ENCODE measurements at regions not wholly inside any gene's neighbourhood (a gene's known extent, or its start where the extent isn't known, plus 50 kb on each side); places are given as distances from the start of the nearest gene placed in this dataset.

- FAIRE-seq (no peak), DNase-seq (ENCODE audit: low read depth in 1 of 2, low spot score in 2 of 2) (no peak)
- Histone ChIP-seq H2AK5ac (ENCODE audit: low read depth, low read length) (no peak overlapping the region), H4K8ac (ENCODE audit: extremely low read depth, insufficient read depth, low read length) (no peak overlapping the region), H2BK20ac (ENCODE audit: low read length) (no peak overlapping the region), H3K27me3 (replicated peaks in 1 of 4; ENCODE audit: control insufficient read depth in 3 of 4, extremely low read depth in 1 of 4, insufficient read depth in 3 of 4, low read length in 3 of 4) (no peaks in the 10 kb centered on the region), H3K4me3 (ENCODE audit: extremely low read depth in 1 of 4, insufficient read depth in 2 of 4, low read depth in 3 of 4, low read length in 4 of 4) (no peak overlapping the region), H3K23ac (ENCODE audit: insufficient read length) (no peak overlapping the region), H4K91ac (replicated peaks; ENCODE audit: insufficient read length, low read length) (no peak overlapping the region), H3K9me3 (ENCODE audit: insufficient read depth in 2 of 2, low read depth in 1 of 2, low read length in 1 of 2) (no peaks in the 10 kb centered on the region), H2BK12ac (ENCODE audit: low read depth, low read length) (no peak overlapping the region), H2BK5ac (ENCODE audit: low read depth, low read length) (no peak overlapping the region), H3K27ac (ENCODE audit: low read depth, low read length) (no peak overlapping the region), H3K23me2 (ENCODE audit: low read depth, low read length) (no peaks in the 10 kb centered on the region), H3K36me3 (ENCODE audit: control insufficient read depth in 2 of 4, insufficient read depth in 4 of 4, low read length in 3 of 4) (no peaks in the 10 kb centered on the region), H3K79me2 (ENCODE audit: control insufficient read depth in 1 of 2, insufficient read depth in 2 of 2, low read length in 2 of 2) (no peaks in the 10 kb centered on the region), H4K20me1 (replicated peaks in 1 of 2; ENCODE audit: control insufficient read depth in 1 of 2, insufficient read depth in 2 of 2, low read length in 2 of 2) (no peaks in the 10 kb centered on the region), H2BK15ac (ENCODE audit: low read length) (no peak overlapping the region), H3K79me1 (ENCODE audit: low read depth, low read length) (no peaks in the 10 kb centered on the region), H2AFZ (ENCODE audit: low read length) (no peak overlapping the region), H3K56ac (replicated peaks; ENCODE audit: insufficient read length, low read depth, low read length) (no peak overlapping the region), H3K9ac (replicated peaks in 1 of 4; ENCODE audit: extremely low read depth in 1 of 4, low read depth in 3 of 4, low read length in 3 of 4) (no peak overlapping the region), H4K5ac (ENCODE audit: insufficient read length, low read depth, low read length) (no peak overlapping the region), H2BK120ac (replicated peaks; ENCODE audit: low read depth, low read length) (no peak overlapping the region), H3K4me2 (ENCODE audit: insufficient read depth in 1 of 2, low read depth in 2 of 2, low read length in 2 of 2) (no peak overlapping the region), H3K4me1 (replicated peaks in 1 of 4; ENCODE audit: control insufficient read depth in 3 of 4, insufficient read depth in 4 of 4, low read length in 3 of 4) (no peaks in the 10 kb centered on the region), H3K4ac (replicated peaks; ENCODE audit: insufficient read length, low read depth, low read length) (no peak overlapping the region), H3K14ac (ENCODE audit: insufficient read length) (no peak overlapping the region), H3K18ac (ENCODE audit: extremely low read depth, low read length) (no peak overlapping the region)
- ChIA-PET CTCF (ENCODE audit: partially characterized antibody) (interaction anchor here (0.9 to 1.4 kb wide), 2 partner anchors 10 to 76 kb away, joined by 3 to 4 read pairs; no protein-coding TSS in a partner anchor), POLR2A (ENCODE audit: partially characterized antibody) (no interaction called here)
- 92% methylated on average over 6 of the region's 6 CpGs; no CpG with 5 or more reads in 1 of the 2 experiments for WGBS, 2 experiments (ENCODE audit: extremely low coverage in 1 of 2, insufficient coverage in 1 of 2, insufficient read length in 1 of 2, insufficient replicate concordance in 2 of 2, low coverage in 1 of 2, low lambda C conversion rate in 2 of 2, missing lambda C conversion rate in 1 of 2)
- TF ChIP-seq SIN3A (conservative IDR thresholded peaks at IDR 0.05 in 1 of 2, IDR thresholded peaks at IDR 0.05 in 1 of 2; ENCODE audit: low read depth in 1 of 2, low read length in 2 of 2), result no peak
- no peak for TF ChIP-seq HDAC2 (IDR thresholded peaks at IDR 0.05; ENCODE audit: borderline replicate concordance in 1 of 2, low read depth in 2 of 2, low read length in 2 of 2)
- no peak for TF ChIP-seq RFX5 (IDR thresholded peaks at IDR 0.05; ENCODE audit: borderline replicate concordance, low read depth, low read length)
- no peak for TF ChIP-seq NANOG (IDR thresholded peaks at IDR 0.05; ENCODE audit: insufficient read depth, low read depth, low read length, poor library complexity, severe bottlenecking)
- TF ChIP-seq SP4 (IDR thresholded peaks at IDR 0.05; ENCODE audit: low read length), result no peak
- no peak for TF ChIP-seq EP300 (IDR thresholded peaks at IDR 0.05; ENCODE audit: borderline replicate concordance in 1 of 2, low read depth in 2 of 2, low read length in 2 of 2)
- no peak for TF ChIP-seq CHD2 (IDR thresholded peaks at IDR 0.05; ENCODE audit: low read length)
- no peak for TF ChIP-seq POLR2AphosphoS5 (IDR thresholded peaks at IDR 0.05; ENCODE audit: low read depth, low read length)
- no peak for TF ChIP-seq PHF8 (conservative IDR thresholded peaks at IDR 0.05; ENCODE audit: low read depth, low read length)
- TF ChIP-seq SRF (IDR thresholded peaks at IDR 0.05; ENCODE audit: low read depth, low read length), result no peak
- no peak for TF ChIP-seq ZNF274 (IDR thresholded peaks at IDR 0.05; ENCODE audit: borderline replicate concordance, extremely low read depth, low read length)
- TF ChIP-seq RXRA (IDR thresholded peaks at IDR 0.05; ENCODE audit: insufficient read depth, low read depth, low read length), result no peak
Measured at GRCh38 chr11:81301166-81301830, 1432.4 kb downstream of the FAM181B start.

Data from H1 (cell line).